HL-60 (cell line): ENCODE measurements at regions not wholly inside any gene's neighbourhood (a gene's known extent, or its start where the extent isn't known, plus 50 kb on each side); places are given as distances from the start of the nearest gene placed in this dataset.

Source experiments
- DNase-seq, 2 experiments: peaks; one replicate each; pipeline ENCODE4 v3.0.0-alpha.2; 2010 to 2020; ENCODE audit warnings: low read depth in 1 of 2, low spot score in 1 of 2
- H3K27ac ChIP-seq: fragments of 250-450 bp; sonication (Bioruptor Pico); replicated peaks from 2 replicates; pipeline ENCODE4 v1.5.1; 2020; ENCODE audit warnings: mild to moderate bottlenecking, moderate library complexity
- H3K27me3 ChIP-seq: fragments of 250-450 bp; sonication (Bioruptor Pico); 2 replicates; pipeline ENCODE4 v1.5.1; 2021; ENCODE audit warnings: mild to moderate bottlenecking, moderate library complexity; ENCODE audit not compliant: insufficient read depth, poor library complexity, severe bottlenecking
- H3K4me3 ChIP-seq: replicated peaks from 2 replicates; pipeline ENCODE4 v1.5.1; 2011; ENCODE audit warnings: mild to moderate bottlenecking, control low read depth, low read length; ENCODE audit not compliant: insufficient read depth
- GABPA ChIP-seq: IDR thresholded peaks from 2 replicates; pipeline ENCODE4 v1.6.1; 2012; ENCODE audit warnings: low read depth
- POLR2AphosphoS5 ChIP-seq: IDR thresholded peaks from 2 replicates; pipeline ENCODE4 v1.6.1; 2012; ENCODE audit warnings: low read depth
- SPI1 ChIP-seq: IDR thresholded peaks from 2 replicates; pipeline ENCODE4 v1.6.1; 2012; ENCODE audit warnings: low read depth, mild to moderate bottlenecking, borderline replicate concordance
- TF ChIP-seq, protein P1 (sequence below): IDR thresholded peaks from 2 replicates; pipeline ENCODE4 v1.6.1; 2012; ENCODE audit warnings: low read depth; ENCODE audit not compliant: insufficient replicate concordance
- TF ChIP-seq, protein P2 (sequence below): IDR thresholded peaks from one replicate; pipeline ENCODE4 v1.5.1; 2011; ENCODE audit warnings: low read length, control low read depth, inconsistent platforms; ENCODE audit not compliant: insufficient read depth

DNA sequence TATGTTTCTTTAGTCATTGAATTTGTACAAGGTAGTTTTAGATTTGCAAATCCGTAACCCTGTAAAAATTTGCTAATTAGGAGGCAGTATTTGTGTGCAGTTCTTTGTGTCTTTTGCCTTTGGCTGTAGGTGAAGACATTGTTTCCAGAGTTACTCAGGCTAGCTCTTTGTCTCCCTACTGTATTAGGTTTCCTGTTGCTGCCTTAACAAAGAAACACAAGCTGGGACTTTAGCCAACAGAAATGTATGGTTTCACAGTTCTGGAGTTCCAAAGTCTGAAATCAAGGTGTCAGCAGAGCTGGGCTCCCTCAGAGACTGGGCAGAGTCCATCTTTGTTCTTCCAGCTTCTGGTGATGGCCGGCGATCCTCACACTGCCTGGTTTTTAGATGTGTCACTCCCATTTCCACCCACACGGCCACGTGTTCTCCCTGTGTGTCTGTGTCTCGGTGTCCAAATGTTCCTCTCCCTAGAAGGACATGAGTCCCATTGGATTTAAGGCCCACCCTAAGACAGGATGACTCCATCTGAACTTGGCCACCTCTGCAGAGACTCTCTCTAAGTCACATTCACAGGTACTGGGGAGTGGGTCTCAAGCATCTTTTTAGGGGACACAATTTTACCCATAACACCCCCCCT is 309.7 kb downstream of the GALR1 start:
- TF ChIP-seq, protein P1, sequence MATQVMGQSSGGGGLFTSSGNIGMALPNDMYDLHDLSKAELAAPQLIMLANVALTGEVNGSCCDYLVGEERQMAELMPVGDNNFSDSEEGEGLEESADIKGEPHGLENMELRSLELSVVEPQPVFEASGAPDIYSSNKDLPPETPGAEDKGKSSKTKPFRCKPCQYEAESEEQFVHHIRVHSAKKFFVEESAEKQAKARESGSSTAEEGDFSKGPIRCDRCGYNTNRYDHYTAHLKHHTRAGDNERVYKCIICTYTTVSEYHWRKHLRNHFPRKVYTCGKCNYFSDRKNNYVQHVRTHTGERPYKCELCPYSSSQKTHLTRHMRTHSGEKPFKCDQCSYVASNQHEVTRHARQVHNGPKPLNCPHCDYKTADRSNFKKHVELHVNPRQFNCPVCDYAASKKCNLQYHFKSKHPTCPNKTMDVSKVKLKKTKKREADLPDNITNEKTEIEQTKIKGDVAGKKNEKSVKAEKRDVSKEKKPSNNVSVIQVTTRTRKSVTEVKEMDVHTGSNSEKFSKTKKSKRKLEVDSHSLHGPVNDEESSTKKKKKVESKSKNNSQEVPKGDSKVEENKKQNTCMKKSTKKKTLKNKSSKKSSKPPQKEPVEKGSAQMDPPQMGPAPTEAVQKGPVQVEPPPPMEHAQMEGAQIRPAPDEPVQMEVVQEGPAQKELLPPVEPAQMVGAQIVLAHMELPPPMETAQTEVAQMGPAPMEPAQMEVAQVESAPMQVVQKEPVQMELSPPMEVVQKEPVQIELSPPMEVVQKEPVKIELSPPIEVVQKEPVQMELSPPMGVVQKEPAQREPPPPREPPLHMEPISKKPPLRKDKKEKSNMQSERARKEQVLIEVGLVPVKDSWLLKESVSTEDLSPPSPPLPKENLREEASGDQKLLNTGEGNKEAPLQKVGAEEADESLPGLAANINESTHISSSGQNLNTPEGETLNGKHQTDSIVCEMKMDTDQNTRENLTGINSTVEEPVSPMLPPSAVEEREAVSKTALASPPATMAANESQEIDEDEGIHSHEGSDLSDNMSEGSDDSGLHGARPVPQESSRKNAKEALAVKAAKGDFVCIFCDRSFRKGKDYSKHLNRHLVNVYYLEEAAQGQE, result no peak
- TF ChIP-seq GABPA, result no peak
- no peak for TF ChIP-seq SPI1
- TF ChIP-seq POLR2AphosphoS5, result no peak
- TF ChIP-seq, protein P2, sequence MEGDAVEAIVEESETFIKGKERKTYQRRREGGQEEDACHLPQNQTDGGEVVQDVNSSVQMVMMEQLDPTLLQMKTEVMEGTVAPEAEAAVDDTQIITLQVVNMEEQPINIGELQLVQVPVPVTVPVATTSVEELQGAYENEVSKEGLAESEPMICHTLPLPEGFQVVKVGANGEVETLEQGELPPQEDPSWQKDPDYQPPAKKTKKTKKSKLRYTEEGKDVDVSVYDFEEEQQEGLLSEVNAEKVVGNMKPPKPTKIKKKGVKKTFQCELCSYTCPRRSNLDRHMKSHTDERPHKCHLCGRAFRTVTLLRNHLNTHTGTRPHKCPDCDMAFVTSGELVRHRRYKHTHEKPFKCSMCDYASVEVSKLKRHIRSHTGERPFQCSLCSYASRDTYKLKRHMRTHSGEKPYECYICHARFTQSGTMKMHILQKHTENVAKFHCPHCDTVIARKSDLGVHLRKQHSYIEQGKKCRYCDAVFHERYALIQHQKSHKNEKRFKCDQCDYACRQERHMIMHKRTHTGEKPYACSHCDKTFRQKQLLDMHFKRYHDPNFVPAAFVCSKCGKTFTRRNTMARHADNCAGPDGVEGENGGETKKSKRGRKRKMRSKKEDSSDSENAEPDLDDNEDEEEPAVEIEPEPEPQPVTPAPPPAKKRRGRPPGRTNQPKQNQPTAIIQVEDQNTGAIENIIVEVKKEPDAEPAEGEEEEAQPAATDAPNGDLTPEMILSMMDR, result no peak
- H3K4me3 ChIP-seq, result no peak overlapping the region
- H3K27ac ChIP-seq, result no peak overlapping the region
- H3K27me3 ChIP-seq, result no peaks in the 10 kb centered on the region
- DNase-seq, result no peak

DNA sequence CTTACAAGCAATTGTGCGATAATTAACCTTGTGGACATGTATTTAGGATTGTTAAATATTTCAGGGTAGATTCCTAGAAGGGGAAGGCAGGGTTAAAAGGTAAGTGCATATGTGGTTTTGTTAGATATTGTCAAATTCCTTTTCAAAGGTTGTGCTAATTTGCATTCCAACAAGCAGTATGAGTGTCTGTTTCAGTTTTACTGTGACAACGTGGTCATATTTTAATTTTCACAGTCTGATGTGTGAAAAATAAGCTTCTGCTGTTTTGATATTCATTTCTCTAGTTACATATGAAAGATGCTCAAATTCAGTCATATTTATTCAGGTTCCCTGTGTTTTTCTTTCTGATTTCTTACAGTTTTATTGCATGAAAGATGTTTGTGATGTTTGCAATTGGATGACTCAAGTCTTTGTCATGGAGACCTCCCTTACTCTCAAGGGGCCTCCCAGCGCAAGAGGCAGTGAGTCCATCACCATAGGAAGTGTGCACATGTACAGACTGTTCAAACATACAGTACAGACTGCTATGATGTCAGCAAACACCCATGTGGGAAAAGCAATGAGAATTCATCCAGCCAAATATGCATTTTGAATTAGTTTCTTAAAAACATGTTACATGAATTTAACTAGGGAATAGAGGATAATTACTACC is 310.8 kb downstream of the GALR1 start:
- TF ChIP-seq POLR2AphosphoS5 (no peak), GABPA (no peak), SPI1 (no peak)
- TF ChIP-seq, protein P2, result no peak
- TF ChIP-seq, protein P1, result no peak
- Histone ChIP-seq H3K27me3 (no peaks in the 10 kb centered on the region), H3K27ac (no peak overlapping the region), H3K4me3 (no peak overlapping the region)
- no peak for DNase-seq

DNA sequence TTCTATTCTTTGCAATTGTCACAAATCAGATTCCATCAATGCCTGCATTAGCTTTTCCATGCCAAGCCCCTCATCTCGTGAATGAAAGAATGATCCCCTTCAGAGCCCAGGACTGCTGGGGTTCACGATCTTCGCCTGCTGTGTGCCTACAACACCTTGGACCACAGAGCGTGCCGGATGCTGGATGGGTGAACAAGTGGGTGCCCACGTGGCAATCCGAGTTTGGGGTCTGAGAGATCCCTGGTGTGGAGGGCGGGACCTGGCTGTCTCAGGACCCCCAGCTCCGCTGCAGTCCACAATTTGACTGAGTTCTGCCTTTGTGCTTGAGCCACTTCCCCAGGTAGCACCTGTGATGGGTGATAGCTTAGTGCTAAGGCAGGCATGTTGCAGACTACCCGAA is 317.0 kb downstream of the GALR1 start:
- Histone ChIP-seq H3K27ac (no peak overlapping the region), H3K27me3 (no peaks in the 10 kb centered on the region), H3K4me3 (no peak overlapping the region)
- no peak for DNase-seq
- TF ChIP-seq, protein P1, result no peak
- TF ChIP-seq SPI1 (no peak), GABPA (no peak), POLR2AphosphoS5 (no peak)
- TF ChIP-seq, protein P2, result no peak
